NCI-H2107 treated with DMSO at 0.1 percent for 48 hours (cell line): ENCODE measurements at regions not wholly inside any gene's neighbourhood (a gene's known extent, or its start where the extent isn't known, plus 50 kb on each side); places are given as distances from the start of the nearest gene placed in this dataset.

ENCODE experiments used
- DNase-seq: peaks from one replicate; lab custom pipeline; 2025; ENCODE audit not compliant: unreplicated experiment; lab: John Stamatoyannopoulos, UW

GRCh38 chr20:53838311-53838868 lies 232.0 kb downstream of the BCAS1 start:
- no peak for DNase-seq

GRCh38 chr20:53837126-53837826 lies 233.1 kb downstream of the BCAS1 start:
- no peak for DNase-seq

GRCh38 chr20:53834749-53835148 lies 235.6 kb downstream of the BCAS1 start:
- no peak for DNase-seq

- no peak for DNase-seq
These were observed 236.3 kb downstream of the BCAS1 start for GRCh38 chr20:53834062-53834442.

GRCh38 chr20:53833333-53834061 lies 236.9 kb downstream of the BCAS1 start:
- no peak for DNase-seq

GRCh38 chr20:53832499-53832898 lies 237.9 kb downstream of the BCAS1 start:
- no peak for DNase-seq

- peak; percentile 8 for DNase-seq
These were observed 238.2 kb upstream of the ZNF217 start for GRCh38 chr20:53831812-53832211.

- DNase-seq: no peak
These were observed 237.6 kb upstream of the ZNF217 start for GRCh38 chr20:53831228-53831627.

GRCh38 chr20:53829724-53830521 lies 236.3 kb upstream of the ZNF217 start:
- peak; percentile 67 for DNase-seq

GRCh38 chr20:53829255-53829723 lies 235.7 kb upstream of the ZNF217 start:
- DNase-seq: no peak

GRCh38 chr20:53828682-53829254 lies 235.1 kb upstream of the ZNF217 start:
- DNase-seq: peak; percentile 82

GRCh38 chr20:53828088-53828681 lies 234.5 kb upstream of the ZNF217 start:
- no peak for DNase-seq

GRCh38 chr20:53827292-53828087 lies 233.9 kb upstream of the ZNF217 start:
- DNase-seq: no peak

- DNase-seq: no peak
These were observed 233.1 kb upstream of the ZNF217 start for GRCh38 chr20:53826597-53827291.

- no peak for DNase-seq
These were observed 232.5 kb upstream of the ZNF217 start for GRCh38 chr20:53826090-53826489.

GRCh38 chr20:53825282-53825681 lies 231.6 kb upstream of the ZNF217 start:
- DNase-seq: no peak

GRCh38 chr20:53824779-53825178 lies 231.1 kb upstream of the ZNF217 start:
- DNase-seq: no peak

GRCh38 chr20:53823121-53823764 lies 229.6 kb upstream of the ZNF217 start:
- no peak for DNase-seq

GRCh38 chr20:53822534-53822933 lies 228.9 kb upstream of the ZNF217 start:
- DNase-seq: no peak
